SK-N-MC (cell line): ENCODE measurements at regions not wholly inside any gene's neighbourhood (a gene's known extent, or its start where the extent isn't known, plus 50 kb on each side); places are given as distances from the start of the nearest gene placed in this dataset.

Experiments
- DNase-seq: peaks from one replicate; pipeline ENCODE4 v3.0.0-alpha.2; 2011; ENCODE audit warnings: low read depth, low spot score
- H3K27ac ChIP-seq: fragments of 200-600 bp; sonication (generic); 2 replicates; pipeline ENCODE4 v1.5.1; 2016; ENCODE audit warnings: mixed run types
- H3K36me3 ChIP-seq: fragments of 200-600 bp; sonication (generic); 2 replicates; pipeline ENCODE4 v1.6.1; 2017; ENCODE audit warnings: antibody characterized with exemption, low read length, mixed read lengths; ENCODE audit not compliant: insufficient read depth
- H3K4me3 ChIP-seq: fragments of 200-600 bp; sonication (generic); 2 replicates; pipeline ENCODE4 v1.5.1; 2016
- H3K9ac ChIP-seq: fragments of 200-600 bp; sonication (generic); 2 replicates; pipeline ENCODE4 v1.8.0; 2017; ENCODE audit warnings: mixed run types, mixed read lengths; ENCODE audit not compliant: insufficient read length
- H3K9me3 ChIP-seq: fragments of 200-600 bp; sonication (generic); 2 replicates; pipeline ENCODE4 v1.6.1; 2017; ENCODE audit warnings: low read depth, mild to moderate bottlenecking, antibody characterized with exemption, low read length, moderate library complexity, mixed read lengths
- EZH2 ChIP-seq: fragments of 200-600 bp; sonication (generic); IDR thresholded peaks from one replicate; pipeline ENCODE4 v1.6.1; 2017; ENCODE audit warnings: antibody characterized with exemption
- FOXP2 ChIP-seq: optimal IDR thresholded peaks from 2 replicates; pipeline ENCODE3; 2011; ENCODE audit warnings: mild to moderate bottlenecking, moderate library complexity; ENCODE audit not compliant: insufficient read depth; ENCODE audit errors: extremely low read length, control extremely low read depth
- POLR2AphosphoS5 ChIP-seq: IDR thresholded peaks from 2 replicates; pipeline ENCODE4 v1.6.1; 2012; ENCODE audit warnings: mild to moderate bottlenecking, low read depth, low read length, borderline replicate concordance

DNA sequence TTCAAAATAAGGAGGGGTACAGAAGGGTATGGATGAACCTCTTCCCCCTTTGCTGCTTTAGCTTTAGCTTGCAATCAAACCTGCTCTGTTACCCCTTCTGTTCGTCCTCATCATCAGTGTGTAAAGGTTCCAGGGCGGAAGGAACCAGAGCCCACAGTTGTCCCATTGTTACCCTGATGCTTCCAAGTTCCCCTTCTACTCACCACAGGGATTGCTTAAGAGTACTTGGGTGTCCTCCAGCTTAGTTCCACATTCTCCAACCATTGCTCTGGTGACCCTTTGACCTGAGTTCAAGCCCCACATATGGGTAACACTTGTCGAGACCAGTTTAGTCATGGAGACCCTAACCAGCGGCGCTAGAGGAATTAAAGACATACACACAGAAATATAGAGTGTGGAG, 1080.1 kb upstream of the ALCAM start:
- Histone ChIP-seq H3K4me3 (no peak overlapping the region), H3K27ac (no peak overlapping the region), H3K9ac (no peak overlapping the region), H3K36me3 (no peaks in the 10 kb centered on the region), H3K9me3 (no peaks in the 10 kb centered on the region)
- no peak for DNase-seq
- TF ChIP-seq FOXP2 (no peak), EZH2 (no peak), POLR2AphosphoS5 (no peak)

DNA sequence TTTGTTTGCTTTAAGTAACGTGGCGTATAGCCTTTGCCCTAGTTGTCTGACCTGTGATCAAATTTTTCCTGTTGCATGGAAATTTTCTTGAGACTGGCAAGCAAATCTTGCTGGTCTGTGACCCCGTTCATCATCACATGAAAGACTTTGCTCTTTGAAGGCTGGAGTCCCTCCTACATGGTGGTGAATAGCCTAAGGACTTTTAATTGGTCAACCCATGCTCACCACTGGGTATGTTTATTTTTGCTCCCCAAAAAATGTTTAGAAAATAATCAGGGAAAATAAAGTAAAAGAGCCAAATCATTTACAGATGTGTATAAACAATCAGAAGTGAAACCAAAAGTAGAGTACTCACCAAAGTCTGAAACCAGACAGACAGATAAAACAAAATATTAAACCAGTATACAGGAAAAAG, 1075.3 kb upstream of the ALCAM start:
- Histone ChIP-seq H3K4me3 (peak overlapping the region; percentile 51), H3K36me3 (no peaks in the 10 kb centered on the region), H3K9ac (peak overlapping the region; percentile 7), H3K27ac (no peak overlapping the region), H3K9me3 (no peaks in the 10 kb centered on the region)
- TF ChIP-seq POLR2AphosphoS5, result no peak
- no peak for TF ChIP-seq EZH2
- no peak for TF ChIP-seq FOXP2
- no peak for DNase-seq

DNA sequence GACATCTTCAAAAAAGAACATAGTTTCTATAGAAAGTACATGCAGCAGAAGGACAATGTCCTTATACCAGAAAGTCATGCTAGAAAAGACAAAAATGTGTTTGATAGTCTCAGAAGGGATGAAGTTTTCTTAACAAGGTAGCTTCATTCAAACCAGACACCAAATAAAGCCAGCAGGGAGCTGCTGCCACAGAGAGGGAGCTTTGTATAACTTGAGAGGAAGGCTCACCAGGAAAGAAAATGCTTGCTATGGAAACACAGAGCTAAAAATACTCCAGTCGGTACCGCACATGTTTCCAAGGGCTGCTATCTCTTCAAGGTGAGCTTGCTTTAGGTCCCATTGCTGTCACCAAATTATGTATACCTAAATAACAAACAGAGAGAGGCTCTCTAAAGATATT, 1074.8 kb upstream of the ALCAM start:
- no peaks in the 10 kb centered on the region for H3K36me3 ChIP-seq
- TF ChIP-seq EZH2 (no peak), POLR2AphosphoS5 (no peak), FOXP2 (no peak)
- no peak for DNase-seq
- no peaks in the 10 kb centered on the region for H3K9me3 ChIP-seq
- H3K27ac ChIP-seq, result no peak overlapping the region
- peak overlapping the region; percentile 7 for H3K9ac ChIP-seq
- peak overlapping the region; percentile 51 for H3K4me3 ChIP-seq

DNA sequence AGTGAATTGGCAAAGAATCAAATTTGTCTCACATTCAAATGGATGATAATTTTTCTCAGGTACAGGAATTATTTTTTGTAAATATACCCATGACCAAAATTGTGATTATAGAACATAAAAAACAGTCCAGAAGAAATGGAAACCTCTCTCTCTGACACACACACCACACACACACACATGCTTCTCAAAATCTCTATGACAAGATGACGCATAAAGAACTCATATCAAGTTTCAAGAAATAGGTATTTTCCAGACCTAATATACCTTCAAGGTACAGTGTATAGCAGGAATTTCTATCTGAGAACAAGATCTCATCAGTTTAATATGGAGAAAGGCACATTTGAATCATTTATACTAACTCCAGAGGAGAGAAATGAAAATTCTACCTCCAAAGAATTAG, 1069.1 kb upstream of the ALCAM start:
- Histone ChIP-seq H3K27ac (no peak overlapping the region), H3K9me3 (no peaks in the 10 kb centered on the region), H3K36me3 (no peaks in the 10 kb centered on the region), H3K4me3 (no peak overlapping the region), H3K9ac (no peak overlapping the region)
- no peak for TF ChIP-seq POLR2AphosphoS5
- TF ChIP-seq FOXP2, result no peak
- no peak for TF ChIP-seq EZH2
- no peak for DNase-seq

DNA sequence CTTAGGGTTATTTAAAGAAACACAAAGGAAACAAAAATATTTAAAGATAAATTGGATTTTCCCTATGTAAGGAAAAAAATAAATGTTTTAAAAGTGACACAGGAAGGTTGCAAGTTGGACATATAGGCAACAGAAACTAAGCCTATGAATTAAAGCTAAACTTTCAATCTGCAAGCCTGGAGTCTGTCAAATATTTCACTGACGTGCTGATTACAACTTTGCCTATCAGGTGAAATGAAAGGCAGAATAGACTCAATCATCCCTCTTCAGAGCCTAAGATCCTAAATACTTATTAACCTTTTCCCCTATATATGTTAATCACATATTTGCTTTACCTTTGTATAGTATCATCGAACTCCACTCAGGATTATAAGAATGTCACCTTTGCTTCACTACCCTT, 1068.0 kb upstream of the ALCAM start:
- Histone ChIP-seq H3K36me3 (no peaks in the 10 kb centered on the region), H3K4me3 (no peak overlapping the region), H3K9ac (no peak overlapping the region), H3K9me3 (no peaks in the 10 kb centered on the region), H3K27ac (no peak overlapping the region)
- DNase-seq, result no peak
- TF ChIP-seq POLR2AphosphoS5, result no peak

DNA sequence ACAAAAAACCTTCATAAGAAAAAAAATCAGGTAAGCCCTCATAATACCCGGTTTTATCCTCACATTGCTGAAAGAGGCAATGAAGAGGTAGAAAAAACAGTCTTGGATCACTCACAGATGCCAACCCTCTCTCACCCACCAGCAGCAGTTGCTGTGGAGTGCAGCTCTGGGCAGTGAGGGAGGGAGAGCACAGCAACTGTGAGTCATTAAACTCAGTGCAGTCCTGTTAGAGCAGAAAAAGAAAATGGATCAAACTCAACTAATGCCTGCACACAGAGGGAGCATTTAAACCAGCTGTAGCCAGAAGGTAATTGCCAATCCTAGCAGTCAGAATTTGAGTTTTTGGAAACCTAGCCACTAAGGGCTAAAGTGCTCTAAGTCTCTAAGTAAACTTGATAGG, 1050.6 kb upstream of the ALCAM start:
- TF ChIP-seq FOXP2, result no peak
- TF ChIP-seq EZH2, result no peak
- no peak for TF ChIP-seq POLR2AphosphoS5

DNA sequence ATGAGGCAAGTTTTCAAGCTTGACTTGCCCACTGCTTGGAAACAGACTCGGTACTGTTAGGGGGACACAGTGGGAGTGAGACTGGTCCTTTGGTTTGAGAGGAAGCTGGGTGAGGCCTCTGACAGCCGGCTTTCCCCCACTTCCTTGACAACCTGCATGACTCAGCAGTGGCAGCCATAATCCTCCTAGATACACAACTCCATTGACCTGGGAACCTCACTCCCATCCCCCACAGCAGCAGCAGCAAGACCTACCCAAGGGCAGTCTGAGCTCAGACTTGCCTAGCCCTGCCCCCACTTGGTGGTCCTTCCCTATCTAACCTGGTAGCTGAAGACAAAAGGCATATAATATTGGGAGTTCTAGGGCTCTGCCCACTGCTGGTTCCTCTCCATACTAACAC, 1043.5 kb upstream of the ALCAM start:
- no peaks in the 10 kb centered on the region for H3K36me3 ChIP-seq
- TF ChIP-seq POLR2AphosphoS5, result no peak
- no peak for TF ChIP-seq EZH2
- TF ChIP-seq FOXP2, result no peak
- DNase-seq, result no peak
- no peak overlapping the region for H3K4me3 ChIP-seq
- H3K27ac ChIP-seq, result no peak overlapping the region
- H3K9ac ChIP-seq, result no peak overlapping the region
- H3K9me3 ChIP-seq, result no peaks in the 10 kb centered on the region; the same call in 1 of the 2 replicates

More for the DNA sequence above, 1050.6 kb upstream of the ALCAM start:
- no peak overlapping the region for H3K9ac ChIP-seq
- no peaks in the 10 kb centered on the region; the same call in 1 of the 2 replicates for H3K9me3 ChIP-seq
- H3K27ac ChIP-seq, result no peak overlapping the region
- DNase-seq, result no peak
- H3K36me3 ChIP-seq, result no peaks in the 10 kb centered on the region
- H3K4me3 ChIP-seq, result no peak overlapping the region

DNA sequence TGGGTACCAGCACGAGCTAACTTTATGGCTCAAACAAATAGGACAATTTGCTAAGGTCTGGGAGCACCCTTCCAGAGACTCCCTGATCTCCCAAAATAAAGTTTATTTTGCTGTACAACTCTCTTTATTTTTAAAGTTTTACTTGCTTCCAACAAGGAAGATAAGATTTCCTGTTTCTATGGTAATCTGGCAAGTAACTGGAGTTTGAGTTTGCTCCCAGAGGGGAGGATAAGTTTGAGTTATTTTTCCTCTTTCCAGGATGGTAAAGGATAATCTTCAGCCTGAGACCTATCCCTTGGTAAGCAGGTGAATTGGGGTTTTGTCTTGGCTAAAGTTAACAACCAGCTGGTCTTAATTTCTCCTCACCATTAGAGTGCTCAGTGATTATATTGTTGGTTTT, 1019.4 kb upstream of the ALCAM start:
- Histone ChIP-seq H3K4me3 (no peak overlapping the region), H3K9ac (no peak overlapping the region), H3K27ac (no peak overlapping the region), H3K36me3 (no peaks in the 10 kb centered on the region), H3K9me3 (no peaks in the 10 kb centered on the region)
- TF ChIP-seq EZH2 (no peak), POLR2AphosphoS5 (no peak), FOXP2 (no peak)
- no peak for DNase-seq

DNA sequence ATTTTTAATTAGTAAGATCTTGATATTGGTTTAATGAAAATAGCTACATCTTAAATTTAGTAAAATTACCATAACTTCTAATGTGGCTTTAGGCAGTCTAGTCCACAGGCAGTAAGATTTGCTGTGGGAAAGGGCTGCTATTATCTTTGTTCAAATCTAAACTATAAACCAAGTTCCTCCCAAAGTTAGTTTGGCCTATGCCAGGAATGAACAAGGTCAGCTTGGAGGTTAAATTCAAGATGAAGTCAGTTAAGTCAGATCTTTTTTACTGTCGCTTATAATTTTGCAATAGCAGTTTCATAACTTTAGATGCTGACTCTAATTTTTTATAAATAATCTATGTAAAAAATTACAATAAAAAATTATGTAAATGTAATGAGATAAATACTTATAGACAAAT, 1016.9 kb upstream of the ALCAM start:
- no peak for DNase-seq

DNA sequence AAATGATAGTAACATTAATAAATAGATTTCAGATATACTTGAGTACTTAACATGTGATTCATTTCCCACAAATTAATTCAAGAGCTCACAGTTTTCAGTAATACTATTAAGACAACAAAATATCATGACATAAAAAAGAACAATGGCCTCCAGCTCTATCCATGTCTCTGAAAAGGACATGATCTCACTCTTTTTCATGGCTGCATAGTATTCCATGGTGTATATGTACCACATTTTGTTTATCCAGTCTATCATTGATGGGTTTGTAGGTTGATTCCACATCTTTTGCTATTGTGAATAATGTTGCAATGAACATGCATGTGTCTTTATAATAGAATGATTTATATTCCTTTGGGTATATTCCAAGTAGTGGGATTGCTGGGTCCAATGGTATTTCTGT, 1012.8 kb upstream of the ALCAM start:
- H3K27ac ChIP-seq, result no peak overlapping the region
- DNase-seq, result no peak
- H3K9ac ChIP-seq, result no peak overlapping the region
- no peaks in the 10 kb centered on the region for H3K9me3 ChIP-seq
- H3K36me3 ChIP-seq, result no peaks in the 10 kb centered on the region
- no peak overlapping the region for H3K4me3 ChIP-seq
- TF ChIP-seq POLR2AphosphoS5 (no peak), FOXP2 (no peak), EZH2 (no peak)

More for the DNA sequence above, 1016.9 kb upstream of the ALCAM start:
- no peak overlapping the region for H3K4me3 ChIP-seq
- H3K9ac ChIP-seq, result no peak overlapping the region
- no peaks in the 10 kb centered on the region for H3K36me3 ChIP-seq
- no peak overlapping the region for H3K27ac ChIP-seq
- no peaks in the 10 kb centered on the region for H3K9me3 ChIP-seq
- no peak for TF ChIP-seq POLR2AphosphoS5
